GM21717 (cell line): ENCODE measurements at regions not wholly inside any gene's neighbourhood (a gene's known extent, or its start where the extent isn't known, plus 50 kb on each side); places are given as distances from the start of the nearest gene placed in this dataset.
A peak's percentile ranks its signal among the peaks of the same experiment; 100 is the strongest.

Source experiments
- ATAC-seq: cut with Tn5 transposase; IDR thresholded peaks from one replicate; pipeline ENCODE4 v1.9.1; 2021; ENCODE audit warnings: mild to moderate bottlenecking, moderate library complexity; ENCODE audit not compliant: unreplicated experiment

DNA sequence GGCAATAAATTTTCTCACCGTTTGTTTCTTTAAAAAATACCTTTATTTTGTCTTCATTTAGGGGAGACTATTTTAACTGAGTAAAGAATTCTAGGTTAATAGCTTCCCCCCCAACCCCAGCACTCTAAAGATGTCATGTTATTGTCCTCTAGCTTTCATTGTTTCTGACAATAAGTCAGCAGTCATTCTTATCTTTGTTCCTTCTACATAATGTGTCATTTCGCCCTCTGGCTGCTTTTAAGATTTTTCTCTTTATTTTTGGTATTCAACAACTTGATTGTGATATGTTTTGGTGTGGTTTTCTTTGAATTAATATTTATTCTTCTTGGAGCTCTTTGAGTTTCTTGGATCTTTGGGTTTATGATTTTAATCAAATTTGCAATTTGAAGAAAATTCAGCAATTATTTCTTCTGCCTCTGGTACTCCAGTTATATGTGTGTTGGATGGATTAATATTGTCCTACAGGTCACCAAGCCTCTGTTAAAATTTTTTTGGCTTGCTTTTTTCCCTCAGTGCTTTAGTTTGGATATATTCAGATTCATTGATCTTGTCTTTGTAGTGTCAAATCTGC, 64.6 kb upstream of the ELN start:
- no peak for ATAC-seq

DNA sequence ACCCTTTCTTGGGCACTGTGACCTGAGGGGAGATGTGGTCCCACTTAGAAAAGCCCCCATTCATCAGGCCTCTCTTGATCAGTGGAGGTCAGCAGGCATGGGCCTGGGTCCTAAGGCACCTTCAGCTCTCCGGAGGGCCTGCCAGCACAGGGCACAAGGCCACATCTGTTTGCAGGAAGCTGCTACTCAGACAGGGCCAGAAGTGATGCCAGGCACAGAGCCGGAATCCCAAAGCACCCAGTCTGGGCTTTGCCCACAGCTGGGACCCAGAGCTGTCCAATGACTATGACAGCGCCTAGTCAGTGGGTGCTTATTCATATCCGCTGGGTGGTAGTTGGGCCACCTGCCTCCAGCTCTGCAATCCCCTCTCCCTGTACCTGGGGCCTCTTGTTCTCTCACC, 63.2 kb upstream of the ELN start:
- no peak for ATAC-seq

DNA sequence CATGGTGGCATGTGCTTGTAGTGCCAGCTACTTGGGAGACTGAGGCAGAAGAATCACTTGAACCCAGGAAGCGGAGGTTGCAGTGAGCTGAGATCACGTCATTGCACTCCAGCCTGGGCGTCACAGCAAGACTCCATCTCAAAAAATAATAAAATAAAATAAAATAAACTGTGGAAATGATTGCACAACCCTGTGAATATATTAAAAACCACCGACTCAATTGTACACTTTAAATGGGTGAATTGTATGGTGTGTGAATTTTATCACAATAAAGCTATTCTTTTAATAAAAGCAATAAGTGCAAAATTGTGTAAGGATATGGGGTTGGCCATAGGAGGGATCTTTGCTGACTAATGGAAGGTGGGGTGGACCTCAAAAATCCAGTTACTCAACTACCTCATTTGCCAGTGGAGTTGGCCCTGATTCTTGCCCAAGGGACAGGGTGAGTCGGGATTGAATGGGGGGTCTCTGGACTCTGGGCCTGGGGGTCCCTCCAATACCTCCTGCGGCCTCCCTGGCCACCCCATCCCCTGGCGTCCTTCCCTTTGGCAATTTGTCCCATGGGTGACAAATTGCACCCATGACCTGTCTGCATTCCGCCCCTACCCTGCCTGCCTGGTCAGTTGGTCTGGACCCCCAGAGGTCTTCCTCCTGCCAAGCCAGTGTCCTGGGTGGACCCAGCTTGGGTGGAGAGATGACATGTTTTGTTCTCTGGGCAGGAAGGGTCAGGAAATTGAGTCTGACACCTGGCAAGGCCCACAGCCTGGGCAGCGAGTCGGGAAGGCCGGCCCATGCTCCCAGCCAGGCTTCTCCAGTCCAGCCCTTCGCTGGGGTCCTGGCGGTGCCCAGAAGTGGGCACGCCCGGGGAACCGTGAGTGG, 61.7 kb upstream of the ELN start:
- ATAC-seq: no peak

DNA sequence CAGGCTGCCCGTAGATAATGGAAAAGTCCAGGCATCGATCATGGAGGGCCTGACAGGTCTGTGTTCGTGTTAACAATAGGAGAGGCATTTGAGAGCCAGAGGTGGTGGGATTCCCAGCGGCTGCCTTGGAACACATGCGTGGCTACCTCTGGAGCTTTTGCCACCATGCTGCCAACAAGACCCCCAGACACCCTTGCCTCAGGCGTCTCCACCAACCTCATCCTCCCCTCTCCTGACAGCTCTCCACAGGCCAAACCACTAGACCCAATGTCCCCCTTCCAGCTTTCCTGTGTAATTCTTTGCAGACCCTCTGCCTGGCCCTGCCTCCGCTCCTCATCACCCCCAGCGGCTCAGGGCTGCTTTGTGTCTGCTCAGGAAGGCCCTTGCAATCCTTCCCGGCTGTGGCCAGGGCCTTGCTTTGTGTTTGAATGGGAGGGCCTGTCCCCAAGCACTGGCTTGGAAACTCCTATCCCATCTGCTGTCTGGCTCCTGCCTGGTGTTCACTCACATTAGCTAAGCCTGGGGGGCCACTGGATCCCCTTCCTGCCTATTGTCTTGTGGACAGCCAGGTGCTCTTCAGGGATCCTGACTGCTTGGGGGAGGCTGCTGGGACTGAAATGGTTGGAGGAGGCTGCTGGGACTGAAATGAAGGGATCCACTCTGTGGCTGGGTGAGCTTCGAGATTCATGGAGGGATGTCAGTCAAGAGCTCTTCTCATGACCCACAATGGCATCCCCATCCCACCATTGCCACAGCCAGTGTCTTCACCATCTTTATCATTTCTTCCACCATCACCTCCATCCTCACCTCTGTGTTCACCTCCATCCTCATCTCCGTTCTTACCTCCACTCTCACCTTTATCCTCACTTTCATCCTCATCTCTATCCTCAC, 60.8 kb upstream of the ELN start:
- no peak for ATAC-seq

DNA sequence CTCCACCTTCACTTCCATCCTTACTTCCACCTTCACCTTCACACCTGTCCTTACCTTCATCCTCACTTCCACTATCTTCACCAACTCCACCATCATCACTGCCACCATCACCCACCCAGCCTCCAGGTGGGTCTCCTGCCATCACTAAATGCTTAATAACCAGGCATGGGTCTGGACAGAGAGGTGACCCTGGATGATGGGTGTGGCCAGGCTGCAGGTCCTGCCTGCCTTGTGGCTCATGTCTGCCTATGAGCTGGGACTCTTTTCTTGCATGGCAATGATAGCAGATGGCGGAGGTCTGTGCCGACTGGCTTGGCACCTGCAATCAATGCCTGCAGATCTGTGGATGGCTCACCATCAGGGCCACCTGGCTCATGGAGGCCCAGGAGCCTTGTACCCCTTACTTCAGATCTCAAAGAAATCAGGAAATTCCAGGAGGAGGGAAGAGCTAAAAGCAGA, 60.1 kb upstream of the ELN start:
- ATAC-seq: no peak

DNA sequence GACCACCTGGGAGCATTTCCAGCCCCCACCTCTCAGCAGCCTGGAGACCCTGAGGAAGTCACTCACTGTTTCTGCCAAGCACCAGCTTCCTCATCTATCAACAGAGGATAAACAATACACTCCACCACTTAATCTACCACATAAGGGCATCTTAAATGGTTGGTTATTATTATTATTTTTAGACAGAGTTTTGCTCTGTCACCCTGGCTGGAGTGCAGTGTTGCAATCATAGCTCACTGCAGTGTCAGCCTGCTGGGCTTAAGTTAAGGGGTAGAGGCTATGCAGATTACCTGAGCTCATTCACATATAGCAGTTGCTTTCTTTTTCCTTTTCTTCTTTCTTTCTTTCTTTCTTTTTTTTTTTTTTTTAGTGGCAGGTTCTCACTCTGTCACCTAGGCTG, 59.5 kb upstream of the ELN start:
- ATAC-seq: no peak

DNA sequence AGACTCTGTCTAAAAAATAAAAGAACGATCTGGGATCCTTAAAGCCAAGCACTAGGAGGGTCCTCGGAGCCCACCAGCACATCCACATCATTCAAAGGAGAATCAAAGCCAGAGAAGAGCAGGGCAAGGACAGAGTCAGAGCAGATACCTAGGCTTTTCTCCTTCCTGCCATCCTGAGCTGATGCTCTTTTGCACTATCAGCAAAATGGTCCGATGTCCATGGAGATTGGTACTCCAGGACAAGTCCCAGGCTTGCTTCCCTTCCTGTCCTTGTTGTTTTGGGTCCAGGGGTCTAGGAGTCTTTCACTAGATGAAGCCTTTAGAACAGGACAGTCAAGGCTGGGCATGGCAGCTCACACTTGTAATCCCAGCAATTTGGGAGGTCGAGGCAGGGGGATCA, 58.0 kb upstream of the ELN start:
- ATAC-seq: no peak

DNA sequence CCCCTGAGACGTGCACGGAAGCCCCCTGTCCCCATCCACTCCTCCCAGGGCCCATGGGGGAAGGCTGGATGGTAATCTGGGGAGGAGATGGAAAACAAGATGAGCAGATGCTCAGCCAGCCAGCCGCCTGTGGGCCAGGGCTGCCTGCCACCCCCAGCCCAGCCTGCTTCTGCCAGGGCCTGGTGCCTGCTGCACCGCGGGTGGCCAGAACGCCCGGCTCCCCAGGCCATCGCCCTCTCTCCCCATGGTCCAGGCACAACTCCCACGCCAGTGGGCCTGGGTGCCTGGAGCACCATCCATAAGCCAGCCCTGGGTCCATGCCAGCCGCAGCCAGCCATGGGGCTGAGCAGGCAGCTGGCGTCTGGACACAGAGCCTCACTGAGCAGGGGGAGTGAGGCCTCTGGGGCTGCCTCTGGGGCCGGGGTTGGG, 57.2 kb upstream of the ELN start:
- ATAC-seq: no peak

DNA sequence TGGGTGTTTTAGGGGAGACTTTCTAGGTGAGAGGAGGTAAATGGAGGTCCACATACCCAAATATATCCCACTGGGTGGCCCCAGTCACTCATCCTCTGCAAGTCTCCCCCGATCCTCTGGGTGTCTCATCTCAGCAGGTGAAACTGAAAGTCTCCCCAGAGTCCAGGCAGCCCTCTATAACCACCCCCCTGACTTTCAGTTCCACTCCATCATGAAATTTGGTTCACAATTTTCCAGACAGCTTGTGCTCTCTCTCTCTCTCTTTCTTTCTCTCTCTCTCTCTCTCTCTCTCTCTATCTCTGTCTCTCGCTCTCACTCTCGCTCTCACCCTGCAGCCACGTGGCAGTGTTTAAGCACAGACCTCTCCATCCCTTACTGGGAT, 56.7 kb upstream of the ELN start:
- ATAC-seq: peak; percentile 77

DNA sequence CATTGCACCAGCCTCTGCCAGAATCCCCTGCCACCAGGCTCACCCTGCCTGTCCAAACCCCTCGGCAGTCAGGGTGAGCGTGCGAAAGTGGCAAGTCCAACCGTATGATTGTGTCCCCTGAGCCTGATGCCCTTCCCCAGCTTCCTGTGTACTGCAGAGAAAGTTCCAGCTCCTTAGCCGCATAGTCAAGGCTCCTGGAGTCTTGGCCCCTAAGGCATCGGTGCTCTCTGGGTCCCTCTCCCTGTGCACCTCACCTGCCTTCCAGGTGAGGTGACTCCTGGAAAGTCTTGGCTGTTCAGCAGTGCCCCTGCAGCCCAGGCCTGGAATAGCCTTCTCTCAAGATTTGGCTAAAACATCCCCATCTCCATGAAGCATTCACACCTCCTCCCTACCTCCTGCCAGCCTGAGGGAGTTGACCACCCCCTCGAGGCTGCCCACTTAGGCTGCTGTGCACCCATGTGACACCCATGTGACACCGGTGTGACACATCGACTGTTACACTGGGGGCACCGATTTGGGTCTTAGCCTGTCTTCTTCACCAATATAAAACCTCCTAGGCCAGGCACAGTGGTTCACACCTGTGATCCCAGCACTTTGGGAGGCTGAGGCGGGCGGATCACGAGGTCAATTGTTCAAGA, 56.1 kb upstream of the ELN start:
- ATAC-seq: no peak

DNA sequence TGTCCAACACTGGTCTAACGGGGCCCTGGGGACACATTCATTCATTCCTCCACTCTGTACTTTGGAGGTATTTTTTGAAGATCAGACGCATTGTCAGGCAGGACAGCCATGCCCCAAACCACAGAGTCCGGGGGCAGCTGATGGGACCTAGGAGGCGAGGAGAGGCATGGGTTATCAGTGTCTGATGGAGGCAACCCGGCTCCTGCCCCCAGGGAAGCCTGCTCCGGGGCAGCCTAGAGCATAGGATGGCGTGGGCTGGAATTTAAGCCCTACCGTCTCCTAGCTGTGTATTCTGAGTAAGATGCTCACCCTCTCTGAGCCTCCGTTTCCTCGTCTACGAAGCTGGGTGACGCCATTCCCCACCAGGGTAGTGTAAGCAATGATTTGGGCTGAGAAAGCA, 55.4 kb upstream of the ELN start:
- ATAC-seq: no peak

DNA sequence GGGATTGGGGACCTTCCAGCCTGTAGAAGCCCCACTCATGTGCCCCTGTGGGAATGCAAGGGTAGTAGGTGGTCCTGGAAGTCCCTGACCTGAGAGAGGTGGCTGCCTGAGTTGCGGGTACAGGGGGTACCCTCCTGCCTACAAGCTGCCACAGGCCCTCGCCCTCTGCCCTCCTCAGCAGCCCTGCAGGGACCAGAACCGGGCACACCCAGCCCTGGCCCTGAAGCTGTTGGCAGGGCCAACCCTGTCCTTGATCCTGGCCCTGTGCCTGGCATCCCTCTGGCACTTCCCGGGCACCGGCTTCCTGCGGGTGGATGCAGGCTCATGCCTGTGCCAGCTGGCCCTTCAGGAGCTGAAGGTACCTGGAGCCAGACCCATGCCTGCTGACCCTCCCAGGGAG, 54.9 kb upstream of the ELN start:
- no peak for ATAC-seq

DNA sequence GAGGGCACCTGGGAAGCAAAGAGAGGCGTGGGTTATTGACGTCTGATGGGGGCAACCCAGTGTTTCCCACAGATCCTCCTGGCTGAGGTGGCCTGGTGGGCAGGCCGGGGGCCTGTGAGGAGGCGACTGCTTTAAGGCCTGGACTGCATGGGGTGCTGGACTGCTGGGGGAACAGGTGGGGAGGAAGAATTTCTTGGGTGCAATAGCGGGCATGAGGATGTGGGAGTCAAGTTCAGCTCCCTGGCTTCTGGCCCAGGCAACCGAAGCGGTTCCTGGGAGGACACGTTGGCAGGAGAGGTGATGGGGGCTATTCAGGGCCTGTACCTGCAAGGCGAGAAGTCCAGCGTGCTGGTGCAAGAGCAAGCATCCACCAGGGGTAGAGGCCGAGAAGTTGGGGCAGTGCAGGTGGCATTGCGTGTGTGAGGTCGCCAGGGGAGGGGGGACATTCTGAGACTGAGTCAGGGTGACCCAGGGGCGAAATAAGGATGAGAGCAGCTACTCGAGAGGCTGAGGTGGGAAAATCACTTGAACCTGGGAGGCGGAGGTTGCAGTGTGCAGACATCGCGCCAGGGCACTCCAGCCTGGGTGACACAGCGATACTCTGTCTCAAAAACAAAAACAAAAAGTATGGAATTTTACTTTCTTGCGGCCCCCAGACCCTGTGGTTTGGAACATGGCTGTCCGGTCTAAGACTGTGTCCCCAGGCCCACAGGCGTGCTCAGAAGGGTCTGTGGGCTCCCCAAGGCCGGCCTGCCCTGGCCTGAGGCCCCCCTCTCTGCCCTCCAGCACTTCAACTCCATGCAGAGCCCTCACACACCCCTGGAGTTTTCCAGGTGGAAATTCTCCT, 53.6 kb upstream of the ELN start:
- ATAC-seq: no peak

DNA sequence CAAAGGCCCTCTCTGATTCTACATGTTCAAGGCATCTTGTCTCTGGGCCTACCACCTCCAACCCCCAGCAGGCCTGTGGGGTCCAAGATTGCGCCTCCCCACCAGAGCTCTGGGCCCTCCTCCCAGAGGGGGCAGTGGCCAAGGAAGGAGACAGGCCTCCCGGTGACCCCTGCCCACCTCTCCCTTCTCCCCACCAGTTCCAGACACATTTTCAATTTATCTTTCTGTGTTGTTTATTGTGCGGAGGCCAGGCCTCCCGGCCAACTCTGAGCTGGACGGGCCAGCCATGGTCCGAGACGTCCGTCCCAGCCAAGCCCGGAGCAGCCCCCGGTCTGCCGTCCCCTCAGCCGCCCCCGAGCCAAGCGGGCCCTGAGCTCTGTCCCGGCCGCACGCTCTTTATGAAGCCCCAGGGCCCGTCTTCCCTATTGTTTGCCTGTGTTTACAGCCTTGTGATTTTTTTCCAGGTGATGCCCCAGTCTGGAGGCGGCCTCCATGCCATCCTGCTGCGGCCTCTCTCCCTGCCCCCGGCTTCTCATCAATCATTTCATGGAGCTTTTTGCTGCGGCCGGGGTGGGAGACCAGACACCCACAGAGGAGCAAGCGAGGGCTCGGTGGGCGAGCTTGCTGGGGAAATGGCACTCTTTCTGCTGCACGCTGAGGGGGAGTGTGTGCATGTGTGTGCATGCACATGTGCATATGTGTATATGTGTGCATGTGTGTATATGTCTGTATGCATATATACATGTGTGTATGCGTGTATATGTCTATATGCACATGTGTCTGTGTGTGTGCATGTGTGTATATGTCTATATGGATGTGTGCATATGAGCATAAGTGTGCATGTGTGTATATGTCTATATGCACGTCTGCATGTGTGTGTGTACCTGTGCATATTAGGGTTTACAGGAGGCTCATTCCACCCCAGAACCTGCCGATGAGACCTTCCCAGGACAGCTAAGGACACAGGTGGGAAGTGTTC, 52.7 kb upstream of the ELN start:
- no peak for ATAC-seq

DNA sequence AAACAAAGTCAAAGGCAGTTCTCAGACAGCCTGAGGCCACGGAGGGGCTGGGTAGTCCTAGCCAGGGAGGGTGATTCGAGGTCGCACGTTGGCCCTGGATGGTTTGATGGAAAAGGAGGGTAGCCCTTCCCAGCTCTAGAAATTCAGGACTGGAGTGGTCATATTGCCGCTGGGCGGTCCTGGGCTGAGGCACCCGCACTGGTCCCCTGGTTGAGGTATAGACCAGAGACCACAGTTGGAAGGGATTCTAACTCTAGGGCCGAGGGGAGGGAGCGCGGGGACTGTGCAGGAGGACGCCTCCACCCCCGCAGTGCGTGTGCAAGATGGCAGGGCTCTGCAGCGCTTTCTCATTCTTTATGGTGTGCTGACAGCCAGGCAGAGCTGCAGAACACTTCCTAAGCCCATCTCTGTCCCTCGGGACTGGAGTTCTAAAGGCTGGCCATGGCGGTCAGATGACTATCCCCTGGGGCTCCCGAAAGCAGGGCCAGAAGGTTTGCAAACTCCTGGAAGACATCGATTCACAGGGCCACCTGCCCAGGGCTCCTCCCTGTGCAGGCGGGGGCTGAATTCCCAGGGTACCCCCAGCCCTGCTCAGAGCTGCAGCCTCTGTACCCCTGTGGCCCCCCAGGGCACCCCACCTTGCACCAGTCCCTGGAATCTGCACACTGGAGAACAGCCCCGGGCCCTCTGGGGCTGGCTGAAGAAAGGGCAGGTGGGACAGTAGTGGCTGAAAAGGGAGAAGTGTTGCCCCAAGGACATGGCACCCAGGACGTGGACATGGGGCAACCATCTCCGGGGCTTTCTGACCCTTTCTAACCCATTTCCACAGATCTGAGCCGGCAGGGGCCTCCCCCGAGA, 51.0 kb upstream of the ELN start:
- no peak for ATAC-seq

DNA sequence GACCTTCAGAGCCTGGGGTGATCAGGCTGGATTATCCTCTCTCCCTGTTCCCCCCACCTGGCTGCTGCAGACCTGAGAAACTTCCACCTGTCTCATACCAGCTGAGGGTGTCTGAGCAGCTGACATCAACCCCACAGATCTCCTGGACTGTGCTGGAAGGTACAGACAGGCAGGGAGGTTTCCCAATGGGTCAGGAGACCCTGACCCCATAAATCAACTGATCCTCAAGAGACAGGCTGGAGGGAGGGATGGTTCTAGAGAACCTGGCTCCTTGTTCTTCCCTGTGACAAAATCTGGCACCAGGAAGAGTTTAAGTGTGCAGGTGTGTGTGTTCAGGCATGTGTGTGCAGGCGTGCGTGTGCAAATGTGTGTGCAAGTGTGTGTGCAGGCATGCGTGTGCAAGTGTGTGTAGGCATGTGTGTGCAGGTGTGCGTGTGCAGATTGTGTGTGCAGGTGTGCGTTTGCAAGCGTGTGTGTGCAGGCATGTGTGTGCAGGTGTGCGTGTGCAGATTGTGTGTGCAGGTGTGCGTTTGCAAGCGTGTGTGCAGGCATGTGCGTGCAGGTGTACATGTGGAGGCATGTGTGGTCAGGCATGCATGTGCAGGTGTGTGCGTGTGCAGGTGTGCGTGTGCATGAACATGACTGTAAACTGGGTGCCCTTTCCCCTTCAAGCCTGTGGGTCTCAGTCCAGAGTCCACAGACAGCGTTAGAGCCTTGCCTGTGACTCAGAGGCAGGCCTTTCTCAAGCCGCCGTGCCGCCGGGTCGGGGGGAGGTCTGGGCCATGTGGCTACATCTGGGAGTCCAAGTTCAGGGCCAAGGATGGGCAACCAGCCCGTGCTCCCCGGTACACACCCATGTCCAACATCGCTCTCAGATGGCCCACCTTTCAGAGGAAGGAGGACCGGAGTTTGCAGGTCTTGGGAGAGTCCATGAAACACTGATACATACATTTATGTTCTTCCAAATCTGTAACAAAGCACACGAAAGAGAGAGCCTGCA, 50.1 kb upstream of the ELN start:
- no peak for ATAC-seq
